Immature natural killer cell (primary cell): ENCODE measurements at regions not wholly inside any gene's neighbourhood (a gene's known extent, or its start where the extent isn't known, plus 50 kb on each side); places are given as distances from the start of the nearest gene placed in this dataset.

Experiments used
- DNase-seq, 3 donors: peaks; one replicate each; pipeline ENCODE4 v3.0.0; 2022; ENCODE audit warnings: mixed read lengths in 1 of 3
- H3K27ac Mint-ChIP-seq, 6 donors: one replicate each; pipeline ENCODE4 v1.8.0; 2020; ENCODE audit warnings: mixed read lengths in 6 of 6, mild to moderate bottlenecking in 5 of 6, inconsistent platforms in 4 of 6, moderate library complexity in 3 of 6
- H3K27me3 Mint-ChIP-seq, 3 donors: one replicate each; pipeline ENCODE4 v1.8.0; 2020 to 2021; ENCODE audit warnings: low read depth in 3 of 3, mild to moderate bottlenecking in 3 of 3, mixed read lengths in 3 of 3, moderate library complexity in 3 of 3, inconsistent platforms in 1 of 3
- H3K36me3 Mint-ChIP-seq, 3 donors: one replicate each; pipeline ENCODE4 v1.8.0; 2020; ENCODE audit warnings: mixed read lengths in 3 of 3, inconsistent platforms in 2 of 3, mild to moderate bottlenecking in 2 of 3
- H3K4me1 Mint-ChIP-seq, 2 donors: one replicate each; pipeline ENCODE4 v1.8.0; 2020; ENCODE audit warnings: inconsistent platforms in 2 of 2, mild to moderate bottlenecking in 2 of 2, mixed read lengths in 2 of 2, moderate library complexity in 1 of 2
- H3K4me3 Mint-ChIP-seq, 5 donors: one replicate each; pipeline ENCODE4 v1.8.0; 2020; ENCODE audit warnings: mild to moderate bottlenecking in 5 of 5, mixed read lengths in 5 of 5, inconsistent platforms in 3 of 5, moderate library complexity in 3 of 5
- H3K9me3 Mint-ChIP-seq, 6 donors: one replicate each; pipeline ENCODE4 v1.8.0; 2020; ENCODE audit warnings: mild to moderate bottlenecking in 6 of 6, mixed read lengths in 6 of 6, inconsistent platforms in 4 of 6, moderate library complexity in 3 of 6

DNA sequence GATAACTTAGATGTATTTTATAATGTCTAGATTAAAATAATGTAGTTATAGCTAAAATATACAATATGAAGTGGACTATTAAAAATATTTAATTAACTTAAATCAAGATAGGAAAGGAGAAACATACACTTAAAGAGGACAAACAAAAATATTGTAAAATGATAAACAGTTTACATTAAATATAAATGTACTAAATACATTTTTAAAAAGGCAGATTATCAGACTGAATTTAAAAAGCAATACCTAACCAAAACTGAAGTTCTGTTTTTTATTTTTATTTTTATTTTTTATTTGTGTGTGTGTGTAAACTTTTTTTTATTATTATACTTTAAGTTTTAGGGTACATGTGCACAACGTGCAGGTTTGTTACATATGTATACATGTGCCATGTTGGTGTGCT is 811.6 kb upstream of the INTU start:
- Mint-ChIP-seq H3K27me3 (peaks cover 0 to 3% (median 0%) of the 10 kb centered on the region in 3 donors), H3K4me3 (no peak overlapping the region), H3K4me1 (no peaks in the 10 kb centered on the region), H3K9me3 (peaks cover 4 to 30% (median 15%) of the 10 kb centered on the region in 6 donors), H3K27ac (no peak overlapping the region), H3K36me3 (no peaks in the 10 kb centered on the region)
- DNase-seq: no peak

- Mint-ChIP-seq H3K4me3 (no peak overlapping the region), H3K27ac (no peak overlapping the region), H3K27me3 (peaks cover 0 to 2% (median 0%) of the 10 kb centered on the region in 3 donors), H3K9me3 (peaks cover 9 to 41% (median 23%) of the 10 kb centered on the region in 6 donors), H3K36me3 (no peaks in the 10 kb centered on the region), H3K4me1 (no peaks in the 10 kb centered on the region)
- DNase-seq: no peak
These were observed 807.7 kb upstream of the INTU start for GRCh38 chr4:126825083-126825482.

DNA sequence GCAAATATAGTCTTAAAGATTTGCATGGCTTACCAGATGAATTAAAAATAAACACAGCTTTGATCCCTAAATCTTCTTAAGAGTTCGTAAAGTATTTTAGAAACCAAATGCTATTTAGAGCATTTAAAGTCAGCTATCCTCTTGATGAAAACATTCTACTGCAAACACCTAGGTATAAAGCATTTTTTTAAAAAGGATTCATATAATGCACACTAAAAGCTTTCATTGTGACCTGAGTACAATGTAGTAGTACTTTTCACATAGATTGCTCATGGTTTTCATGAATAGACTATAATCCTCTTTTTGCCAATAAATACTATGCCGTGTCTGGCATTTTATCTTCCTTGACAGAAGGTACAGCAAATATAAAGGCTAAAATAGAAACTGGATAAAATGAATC is 805.1 kb upstream of the INTU start:
- no peak overlapping the region for H3K27ac Mint-ChIP-seq
- no peak overlapping the region for H3K4me3 Mint-ChIP-seq
- H3K9me3 Mint-ChIP-seq: peaks cover 20 to 61% (median 26%) of the 10 kb centered on the region in 6 donors

GRCh38 chr4:126834854-126835253 is 797.9 kb upstream of the INTU start:
- H3K4me1 Mint-ChIP-seq: no peaks in the 10 kb centered on the region
- H3K9me3 Mint-ChIP-seq: peaks cover 21 to 67% (median 35%) of the 10 kb centered on the region in 6 donors
- no peak overlapping the region for H3K4me3 Mint-ChIP-seq
- H3K27ac Mint-ChIP-seq: no peak overlapping the region
- H3K36me3 Mint-ChIP-seq: no peaks in the 10 kb centered on the region
- no peak for DNase-seq
- peaks cover 0 to 1% (median 0%) of the 10 kb centered on the region in 3 donors for H3K27me3 Mint-ChIP-seq

More for the DNA sequence above, 805.1 kb upstream of the INTU start:
- no peaks in the 10 kb centered on the region for H3K36me3 Mint-ChIP-seq
- peaks cover 0 to 2% (median 0%) of the 10 kb centered on the region in 3 donors for H3K27me3 Mint-ChIP-seq
- no peaks in the 10 kb centered on the region for H3K4me1 Mint-ChIP-seq
- DNase-seq: no peak

- H3K27ac Mint-ChIP-seq: no peak overlapping the region
- no peak overlapping the region for H3K4me3 Mint-ChIP-seq
- H3K9me3 Mint-ChIP-seq: peaks cover 7 to 29% (median 22%) of the 10 kb centered on the region in 6 donors
- no peaks in the 10 kb centered on the region for H3K4me1 Mint-ChIP-seq
- H3K36me3 Mint-ChIP-seq: no peaks in the 10 kb centered on the region
- peaks cover 0 to 1% (median 0%) of the 10 kb centered on the region in 3 donors for H3K27me3 Mint-ChIP-seq
- DNase-seq: no peak
These were observed 793.6 kb upstream of the INTU start for GRCh38 chr4:126838941-126839679.

GRCh38 chr4:126843492-126844067 is 789.2 kb upstream of the INTU start:
- no peaks in the 10 kb centered on the region for H3K27me3 Mint-ChIP-seq
- no peak for DNase-seq
- H3K27ac Mint-ChIP-seq: no peak overlapping the region
- no peak overlapping the region for H3K4me3 Mint-ChIP-seq
- no peaks in the 10 kb centered on the region for H3K4me1 Mint-ChIP-seq
- H3K36me3 Mint-ChIP-seq: peaks cover 0 to 4% (median 0%) of the 10 kb centered on the region in 3 donors
- H3K9me3 Mint-ChIP-seq: peaks cover 10 to 30% (median 15%) of the 10 kb centered on the region in 6 donors

- H3K4me1 Mint-ChIP-seq: no peaks in the 10 kb centered on the region
- no peak overlapping the region for H3K4me3 Mint-ChIP-seq
- H3K27ac Mint-ChIP-seq: no peak overlapping the region
- H3K9me3 Mint-ChIP-seq: peaks cover 8 to 45% (median 13%) of the 10 kb centered on the region in 6 donors
- H3K27me3 Mint-ChIP-seq: no peaks in the 10 kb centered on the region
- peaks cover 0 to 4% (median 0%) of the 10 kb centered on the region in 3 donors for H3K36me3 Mint-ChIP-seq
- DNase-seq: no peak
These were observed 782.5 kb upstream of the INTU start for GRCh38 chr4:126850286-126850685.

- H3K36me3 Mint-ChIP-seq: no peaks in the 10 kb centered on the region
These were observed 781.4 kb upstream of the INTU start for GRCh38 chr4:126851391-126851790.

DNA sequence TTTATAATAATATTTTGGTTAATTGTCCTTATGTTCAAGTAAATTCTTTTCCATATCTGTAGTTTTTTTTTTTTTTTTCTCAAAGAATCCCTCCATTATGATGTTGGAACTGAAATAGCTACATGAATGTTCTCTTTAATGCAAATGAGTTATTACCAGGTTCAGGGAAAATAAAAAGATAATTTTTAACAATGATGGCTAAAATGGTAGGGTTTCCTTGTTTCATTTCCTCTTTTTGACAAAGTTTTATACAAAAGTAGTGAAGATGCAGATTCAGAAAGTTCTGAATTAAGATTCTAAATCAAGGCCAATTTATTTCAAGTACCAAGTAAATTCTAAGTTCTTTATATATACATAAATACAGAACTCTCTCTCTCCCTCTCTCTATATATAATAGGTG is 779.0 kb upstream of the INTU start:
- no peak overlapping the region for H3K27ac Mint-ChIP-seq
- peaks cover 6 to 34% (median 14%) of the 10 kb centered on the region in 6 donors for H3K9me3 Mint-ChIP-seq
- no peaks in the 10 kb centered on the region for H3K4me1 Mint-ChIP-seq
- H3K27me3 Mint-ChIP-seq: peaks cover 0 to 2% (median 0%) of the 10 kb centered on the region in 3 donors
- H3K4me3 Mint-ChIP-seq: no peak overlapping the region
- DNase-seq: no peak
- H3K36me3 Mint-ChIP-seq: no peaks in the 10 kb centered on the region

More at GRCh38 chr4:126851391-126851790, 781.4 kb upstream of the INTU start:
- peaks cover 2 to 37% (median 12%) of the 10 kb centered on the region in 6 donors for H3K9me3 Mint-ChIP-seq
- no peak overlapping the region for H3K27ac Mint-ChIP-seq
- H3K4me3 Mint-ChIP-seq: no peak overlapping the region
- no peaks in the 10 kb centered on the region for H3K27me3 Mint-ChIP-seq
- no peak for DNase-seq
- H3K4me1 Mint-ChIP-seq: no peaks in the 10 kb centered on the region

- Mint-ChIP-seq H3K9me3 (peaks cover 9 to 21% (median 16%) of the 10 kb centered on the region in 6 donors), H3K36me3 (no peaks in the 10 kb centered on the region), H3K4me3 (no peak overlapping the region), H3K27me3 (peaks cover 0 to 2% (median 0%) of the 10 kb centered on the region in 3 donors), H3K4me1 (no peaks in the 10 kb centered on the region), H3K27ac (no peak overlapping the region)
- no peak for DNase-seq
These were observed 775.9 kb upstream of the INTU start for GRCh38 chr4:126856906-126857305.

GRCh38 chr4:126859314-126859713 is 773.4 kb upstream of the INTU start:
- Mint-ChIP-seq H3K4me3 (no peak overlapping the region), H3K36me3 (no peaks in the 10 kb centered on the region), H3K9me3 (peaks cover 7 to 21% (median 18%) of the 10 kb centered on the region in 6 donors), H3K4me1 (no peaks in the 10 kb centered on the region), H3K27ac (no peak overlapping the region), H3K27me3 (peaks cover 0 to 2% (median 0%) of the 10 kb centered on the region in 3 donors)
- DNase-seq: no peak

- H3K4me3 Mint-ChIP-seq: no peak overlapping the region
- H3K27ac Mint-ChIP-seq: no peak overlapping the region
- no peaks in the 10 kb centered on the region for H3K4me1 Mint-ChIP-seq
- H3K27me3 Mint-ChIP-seq: peaks cover 0 to 2% (median 0%) of the 10 kb centered on the region in 3 donors
- peaks cover 7 to 21% (median 17%) of the 10 kb centered on the region in 6 donors for H3K9me3 Mint-ChIP-seq
- no peaks in the 10 kb centered on the region for H3K36me3 Mint-ChIP-seq
- no peak for DNase-seq
These were observed 772.9 kb upstream of the INTU start for GRCh38 chr4:126859872-126860271.

GRCh38 chr4:126860308-126860707 is 772.4 kb upstream of the INTU start:
- Mint-ChIP-seq H3K4me3 (no peak overlapping the region), H3K27me3 (peaks cover 0 to 2% (median 0%) of the 10 kb centered on the region in 3 donors), H3K9me3 (peaks cover 10 to 24% (median 16%) of the 10 kb centered on the region in 6 donors), H3K36me3 (no peaks in the 10 kb centered on the region), H3K4me1 (no peaks in the 10 kb centered on the region), H3K27ac (no peak overlapping the region)
- DNase-seq: no peak

DNA sequence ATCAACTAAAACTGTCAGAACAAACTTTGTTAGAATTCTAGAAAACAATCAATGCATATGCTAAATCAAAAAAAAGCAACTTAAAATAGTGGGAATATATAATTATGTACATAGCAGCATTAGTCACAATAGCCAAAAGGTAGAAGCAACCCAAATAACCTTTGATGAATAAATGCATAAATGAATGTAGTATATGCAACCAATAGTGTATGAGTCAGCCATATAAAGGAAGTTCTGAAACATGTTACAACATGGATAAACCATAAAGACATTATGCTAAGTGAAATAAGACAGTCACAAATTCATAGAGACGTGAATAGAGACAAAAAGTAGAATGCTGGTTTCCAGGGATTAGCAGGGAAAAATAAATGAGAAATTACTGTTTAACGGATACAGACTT is 762.8 kb upstream of the INTU start:
- Mint-ChIP-seq H3K4me1 (no peaks in the 10 kb centered on the region), H3K4me3 (no peak overlapping the region), H3K36me3 (peaks cover 0 to 3% (median 0%) of the 10 kb centered on the region in 3 donors), H3K9me3 (peaks cover 12 to 59% (median 37%) of the 10 kb centered on the region in 6 donors), H3K27ac (no peak overlapping the region), H3K27me3 (no peaks in the 10 kb centered on the region)
- DNase-seq: no peak
